GM21390 (cell line): ENCODE measurements at regions not wholly inside any gene's neighbourhood (a gene's known extent, or its start where the extent isn't known, plus 50 kb on each side); places are given as distances from the start of the nearest gene placed in this dataset.

Experiments
- ATAC-seq: cut with Tn5 transposase; IDR thresholded peaks from one replicate; pipeline ENCODE4 v1.9.1; 2021; ENCODE audit not compliant: unreplicated experiment

DNA sequence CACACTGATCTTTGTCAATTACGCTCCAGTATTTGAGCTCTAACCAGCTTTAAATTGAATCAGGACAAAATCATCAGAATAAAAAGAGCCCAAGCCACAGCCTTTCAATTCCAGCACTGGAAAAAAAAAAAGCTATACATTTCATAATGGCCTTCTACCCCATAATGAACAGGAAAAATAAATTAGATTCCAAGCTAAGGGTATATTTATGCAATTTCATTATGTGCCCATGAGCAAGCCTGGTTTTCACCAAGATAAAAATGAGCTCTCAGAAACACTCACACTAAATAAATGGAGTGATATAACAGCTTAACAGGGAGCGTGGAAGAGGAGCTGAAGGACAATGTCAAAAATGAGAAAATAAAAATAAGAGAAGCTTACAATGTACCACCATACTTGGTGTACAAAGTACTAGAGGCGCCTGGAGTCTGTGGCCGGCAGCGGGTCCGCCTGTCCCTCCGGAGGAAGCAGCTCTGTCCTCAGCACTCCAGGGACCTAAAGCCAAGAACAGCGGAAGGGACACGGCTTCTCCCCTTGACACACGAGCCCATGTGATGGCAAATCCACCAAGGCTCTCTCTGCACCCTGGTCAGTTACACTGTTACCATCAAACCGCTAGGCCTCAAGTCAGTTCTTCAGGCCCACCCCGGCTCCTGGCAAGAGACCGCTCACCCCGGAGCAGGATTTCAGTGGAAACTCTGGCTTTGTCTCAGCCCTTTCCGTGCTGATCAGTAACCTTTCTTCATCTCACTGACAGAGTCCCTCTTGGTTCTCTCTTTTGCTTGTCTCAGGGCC lies 69.6 kb downstream of the RBFOX3 start:
- no peak for ATAC-seq

- no peak for ATAC-seq
These were observed 70.7 kb downstream of the RBFOX3 start for GRCh38 chr17:79539944-79540705.

GRCh38 chr17:79538291-79538690 lies 72.6 kb downstream of the RBFOX3 start:
- no peak for ATAC-seq

GRCh38 chr17:79537686-79538085 lies 73.2 kb downstream of the RBFOX3 start:
- ATAC-seq, result no peak

- ATAC-seq, result no peak
These were observed 73.8 kb downstream of the RBFOX3 start for GRCh38 chr17:79537061-79537460.

DNA sequence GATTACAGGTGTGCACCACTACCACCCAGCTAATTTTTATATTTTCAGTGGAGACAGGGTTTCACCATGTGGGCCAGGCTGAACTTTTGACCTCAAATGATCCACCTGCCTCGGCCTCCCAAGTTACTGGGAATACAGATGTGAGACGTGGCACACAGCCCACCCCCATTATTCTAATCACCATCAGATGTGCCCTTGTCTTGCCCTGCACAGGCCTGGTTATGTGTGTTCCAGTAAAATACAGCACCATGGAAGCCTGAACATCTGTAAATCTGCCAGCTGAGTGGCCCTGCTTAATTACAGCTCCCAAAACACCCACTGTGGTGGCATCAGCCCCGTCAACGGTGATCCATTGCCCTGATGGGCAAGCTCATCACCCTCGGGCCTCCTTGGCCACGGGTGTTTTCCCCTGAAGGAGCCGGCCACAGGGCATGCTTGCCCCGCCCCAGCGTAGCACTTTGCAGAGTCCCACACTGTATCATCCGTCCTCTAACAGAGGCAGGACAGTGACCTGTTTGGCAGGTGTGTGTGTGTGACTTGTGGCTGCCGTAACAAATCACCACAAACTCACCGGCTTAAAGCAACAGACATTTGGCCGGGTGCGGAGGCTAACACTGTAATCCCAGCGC lies 74.5 kb downstream of the RBFOX3 start:
- no peak for ATAC-seq

DNA sequence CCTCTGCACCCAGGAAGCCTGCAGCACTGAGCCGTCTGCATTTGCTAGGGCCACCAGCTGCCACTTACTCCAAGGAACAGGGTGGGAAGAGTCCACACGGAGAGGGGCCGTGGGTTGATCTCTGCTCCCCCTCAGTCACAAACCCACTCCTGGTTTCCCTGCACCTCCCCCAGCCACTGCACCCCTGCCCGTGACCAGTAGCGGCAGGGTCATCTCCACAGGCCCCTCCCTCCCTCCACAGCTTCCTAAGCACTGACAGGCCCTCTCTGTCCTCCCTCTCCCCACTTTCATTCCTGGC lies 75.2 kb downstream of the RBFOX3 start:
- ATAC-seq, result no peak

DNA sequence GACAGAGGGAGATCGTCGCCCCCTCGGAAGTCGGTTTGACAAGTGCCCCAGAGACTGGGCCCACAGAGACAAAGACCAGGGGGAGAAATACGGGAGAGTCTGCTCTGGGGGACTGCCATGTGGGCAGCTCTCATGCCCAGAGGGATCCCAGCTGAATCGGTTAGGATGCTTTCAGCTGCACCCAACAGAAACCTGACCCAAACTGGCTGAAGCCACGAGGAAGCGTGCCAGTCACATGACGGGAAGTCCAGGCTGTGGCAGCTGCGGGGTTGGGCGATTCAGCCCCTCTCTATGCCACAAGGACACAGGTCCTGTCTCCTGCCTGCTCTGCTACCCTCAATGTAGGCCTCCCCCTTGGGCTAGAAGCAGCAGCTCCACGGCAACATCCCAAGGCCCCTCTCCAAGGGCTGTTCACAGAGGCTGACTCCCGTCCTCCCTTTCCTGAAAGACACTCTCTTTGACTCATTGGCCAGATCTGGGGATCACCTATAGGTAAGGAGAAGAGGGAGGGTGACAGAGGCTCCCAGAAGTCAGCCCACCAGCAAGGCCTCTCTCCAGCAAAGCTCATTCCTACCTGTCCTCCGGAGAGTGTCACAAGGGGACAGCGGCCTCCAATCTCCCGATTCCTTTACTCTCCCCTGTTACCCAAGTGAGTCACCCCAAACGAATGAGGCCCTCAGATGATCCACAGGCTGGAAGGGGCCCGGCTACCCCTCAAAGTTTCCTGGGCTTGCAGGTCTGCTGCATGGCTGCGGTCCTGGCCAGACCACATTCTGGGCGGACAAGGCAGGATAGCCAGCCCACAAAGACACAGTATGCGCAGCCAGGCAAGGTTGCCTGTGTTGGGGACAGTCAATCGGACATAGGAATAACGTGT lies 75.8 kb downstream of the RBFOX3 start:
- no peak for ATAC-seq

GRCh38 chr17:79534111-79534510 lies 76.7 kb downstream of the RBFOX3 start:
- ATAC-seq, result no peak

DNA sequence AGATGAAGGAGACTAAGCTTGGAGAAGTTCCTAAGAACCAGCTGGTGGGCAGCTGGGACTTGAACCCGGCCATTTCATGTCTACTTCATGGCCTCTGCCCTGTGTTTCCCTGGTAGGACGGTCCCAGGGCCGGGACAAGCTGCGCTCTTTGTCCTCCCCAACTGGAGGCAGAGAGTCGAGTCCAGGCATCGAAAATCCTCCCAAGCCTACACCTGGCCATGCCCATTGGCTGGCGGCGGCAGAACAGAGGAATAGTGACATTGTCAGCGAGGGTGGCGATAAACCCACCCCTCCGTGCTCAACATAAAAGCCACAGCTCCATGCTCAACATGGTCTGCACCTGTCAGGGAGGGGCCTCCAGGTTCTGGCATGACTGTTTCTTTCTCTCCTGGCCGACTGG lies 77.7 kb downstream of the RBFOX3 start:
- ATAC-seq, result no peak

DNA sequence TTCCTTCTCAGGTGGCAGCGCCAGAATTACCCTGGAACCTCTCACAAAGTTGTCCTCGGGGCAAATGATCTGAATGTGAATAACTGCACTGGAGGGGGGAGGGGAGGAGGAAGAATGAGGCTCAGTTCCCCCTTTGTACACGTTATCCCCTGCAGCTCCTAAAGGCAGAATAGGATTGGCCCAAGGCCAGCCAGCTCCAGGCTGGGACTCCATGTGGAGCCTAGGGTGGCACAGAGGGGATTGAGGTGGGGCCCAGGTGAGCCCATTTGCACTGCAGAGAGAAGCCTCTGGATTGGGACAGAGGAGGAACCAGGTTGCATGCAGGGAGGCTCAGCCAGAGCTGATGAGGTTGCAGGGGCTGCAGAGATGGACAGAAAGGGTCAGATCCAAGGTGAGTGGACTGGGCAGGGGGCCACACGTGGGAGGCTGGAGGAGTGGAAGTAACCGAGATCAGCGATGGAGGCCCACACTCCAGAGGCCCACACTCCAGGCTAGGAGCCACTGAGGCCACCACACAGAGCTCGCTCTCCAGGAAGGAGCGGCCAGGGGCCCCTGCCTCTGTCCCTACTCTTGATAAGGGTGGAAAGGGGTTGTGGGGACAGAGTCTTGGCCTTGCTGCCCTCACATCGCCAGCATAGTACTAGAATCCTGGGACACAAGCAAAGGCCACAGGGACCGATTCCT lies 78.6 kb downstream of the RBFOX3 start:
- ATAC-seq, result no peak

DNA sequence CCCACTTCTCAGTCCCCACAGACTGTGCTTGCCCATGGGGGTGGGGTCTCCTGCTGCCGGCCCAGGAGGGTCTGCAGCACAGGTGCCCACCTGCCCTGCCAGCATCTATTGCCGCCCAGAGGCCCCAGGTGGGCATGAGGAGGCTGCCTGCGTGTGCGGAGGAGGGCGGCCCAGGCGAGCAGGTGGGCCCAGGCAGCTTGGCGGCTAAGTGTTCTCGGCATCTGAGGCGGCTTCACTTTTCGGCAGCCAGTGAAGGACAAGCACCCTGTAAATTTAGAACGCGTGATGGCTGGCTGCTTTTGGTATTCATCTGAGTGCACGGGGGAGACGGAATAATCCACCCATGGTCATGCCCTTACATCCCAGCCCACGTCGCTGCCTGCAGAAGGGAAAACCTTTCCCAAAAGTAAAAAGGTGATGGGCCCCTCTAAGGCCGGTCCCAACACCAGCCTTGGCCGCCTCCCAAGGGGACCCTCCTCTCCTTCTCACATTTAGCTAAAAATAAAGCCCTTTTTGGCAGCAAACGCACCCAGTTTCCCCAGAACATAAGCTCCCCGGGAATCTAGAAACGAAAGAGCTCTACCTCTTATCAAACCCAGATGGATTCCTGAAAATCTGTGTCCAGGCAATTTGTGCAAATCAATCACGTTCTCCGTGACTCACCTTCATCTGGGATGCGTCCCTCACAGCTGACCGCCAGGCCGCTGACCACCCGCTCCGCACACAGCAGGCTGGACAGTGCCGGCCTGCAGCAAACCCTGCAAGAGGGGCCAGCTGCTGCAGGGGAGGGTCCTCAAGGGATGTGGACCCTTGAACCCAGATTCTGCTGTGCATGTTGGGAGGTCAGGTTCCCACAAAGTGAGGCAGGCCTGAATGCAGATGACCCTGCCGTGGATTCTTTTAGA lies 79.4 kb downstream of the RBFOX3 start:
- no peak for ATAC-seq

DNA sequence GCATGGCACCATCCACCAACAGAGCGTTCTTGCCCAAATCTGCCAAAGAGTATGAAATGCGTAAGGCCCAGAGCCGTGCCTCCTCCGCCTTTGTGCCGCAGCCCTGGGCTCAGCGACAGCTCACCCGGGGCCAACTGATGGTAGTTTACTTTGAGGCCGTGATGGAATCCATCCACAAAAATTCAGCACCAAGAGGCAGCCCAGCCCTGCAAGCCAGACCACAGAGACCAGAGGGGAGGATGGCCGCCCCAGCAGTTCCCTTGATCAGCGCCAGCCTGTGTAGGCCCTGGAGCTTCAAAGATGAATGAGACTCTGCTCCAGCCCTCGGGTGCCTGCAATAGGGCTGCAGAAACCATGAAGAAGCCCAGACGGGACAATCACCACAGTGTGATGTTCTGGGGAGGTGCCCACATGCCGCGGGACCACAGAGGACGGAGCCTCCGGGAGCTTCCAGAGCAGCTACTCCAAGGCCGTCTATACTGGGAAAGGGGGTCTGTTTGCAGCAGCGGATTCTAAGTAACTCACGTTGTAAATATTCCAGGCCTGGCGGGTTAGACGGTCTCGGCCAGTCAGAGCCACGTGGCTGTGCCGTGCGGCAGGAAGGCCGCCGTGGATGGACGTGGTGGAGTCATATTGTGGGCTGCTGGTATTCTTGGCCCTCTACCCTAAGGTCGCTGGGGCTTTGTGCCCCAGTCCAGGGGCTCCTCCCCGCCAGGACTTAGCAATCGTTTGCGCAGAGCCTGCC lies 80.3 kb downstream of the RBFOX3 start:
- ATAC-seq, result no peak

- no peak for ATAC-seq
These were observed 81.2 kb downstream of the RBFOX3 start for GRCh38 chr17:79529661-79530081.

GRCh38 chr17:79528592-79529125 lies 82.2 kb downstream of the RBFOX3 start:
- no peak for ATAC-seq

DNA sequence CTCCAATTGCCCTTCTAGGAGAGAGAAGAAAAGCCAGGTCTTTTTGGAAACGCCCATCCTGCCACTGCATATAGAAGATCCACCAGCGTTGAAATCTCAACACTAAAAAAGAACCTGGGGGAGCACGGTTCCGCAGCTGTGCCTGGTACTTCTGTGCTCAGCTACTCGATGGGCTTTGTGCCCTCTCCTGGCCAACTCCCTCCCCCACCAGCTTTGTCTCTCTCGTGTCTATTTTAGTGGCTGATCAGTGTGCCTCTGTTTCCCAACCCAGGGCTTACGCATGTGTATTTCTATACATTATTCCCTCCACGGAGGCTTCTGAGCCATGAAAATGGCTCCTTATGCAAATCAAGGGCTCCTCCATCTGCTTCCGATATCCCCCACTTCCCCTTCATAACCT lies 83.5 kb downstream of the RBFOX3 start:
- ATAC-seq, result no peak

- ATAC-seq, result no peak
These were observed 84.8 kb downstream of the RBFOX3 start for GRCh38 chr17:79525793-79526677.
